GM13977 (cell line): ENCODE measurements at regions not wholly inside any gene's neighbourhood (a gene's known extent, or its start where the extent isn't known, plus 50 kb on each side); places are given as distances from the start of the nearest gene placed in this dataset.

ENCODE experiments used
- DNase-seq: peaks from one replicate; pipeline ENCODE4 v3.0.0; 2012; ENCODE audit warnings: low spot score
- CTCF ChIP-seq: IDR thresholded peaks from 2 replicates; pipeline ENCODE4 v1.5.1; 2012; ENCODE audit warnings: mild to moderate bottlenecking, control low read depth; ENCODE audit not compliant: insufficient read depth; ENCODE audit errors: extremely low read depth, missing control alignments
- in situ Hi-C: fragments of 300-500 bp; cut with MboI; formaldehyde crosslinking; loops from one replicate; pipeline ENCODE4 v1.12.0; 2022; ENCODE audit warnings: low sequenced_read_pairs, low pct_unique_long_range_greater_than_20kb, mixed read lengths, inconsistent platforms; ENCODE audit not compliant: unreplicated experiment

- DNase-seq: no peak
- in situ Hi-C loops: no loop called here
- TF ChIP-seq CTCF: no peak
Observed at GRCh38 chr4:38453253-38453881, 210.6 kb upstream of the KLF3 start.

GRCh38 chr4:38454284-38454683 lies 209.7 kb upstream of the KLF3 start:
- in situ Hi-C loops: no loop called here
- DNase-seq: no peak
- no peak for TF ChIP-seq CTCF

GRCh38 chr4:38455092-38455862 lies 208.7 kb upstream of the KLF3 start:
- DNase-seq: peak; percentile 54
- in situ Hi-C loops: no loop called here
- no peak for TF ChIP-seq CTCF

GRCh38 chr4:38456096-38456495 lies 207.9 kb upstream of the KLF3 start:
- no peak for DNase-seq
- in situ Hi-C loops: no loop called here
- no peak for TF ChIP-seq CTCF

- no peak for DNase-seq
- in situ Hi-C loops: no loop called here
- no peak for TF ChIP-seq CTCF
Observed at GRCh38 chr4:38461342-38461741, 202.7 kb upstream of the KLF3 start.

GRCh38 chr4:38462367-38463055 lies 201.5 kb upstream of the KLF3 start:
- no peak for DNase-seq
- TF ChIP-seq CTCF: no peak
- in situ Hi-C loops: no loop called here
